Posterior vena cava (tissue), 2 donors: ENCODE measurements at regions not wholly inside any gene's neighbourhood (a gene's known extent, or its start where the extent isn't known, plus 50 kb on each side); places are given as distances from the start of the nearest gene placed in this dataset.
"Not testable (repeated sequence)": the region's sequence is repeated elsewhere in the genome, so short reads cannot be mapped to it uniquely, and the experiment has no call there.

Experiments used
- DNase-seq: peaks from one replicate; pipeline ENCODE4 v3.0.0-alpha.2; 2020; ENCODE audit warnings: low spot score
- intact Hi-C, 2 donors: fragments of 100-400 bp; cut with DNase I; formaldehyde crosslinking; loops; one replicate each; pipeline versions ENCODE4 v1.14.1 to v1.14.2; 2022 to 2023
- donor health status: DM: yes; HTN: yes; CAD: no.
- donor health status: DM: yes; HTN: yes; CAD: no.

DNA sequence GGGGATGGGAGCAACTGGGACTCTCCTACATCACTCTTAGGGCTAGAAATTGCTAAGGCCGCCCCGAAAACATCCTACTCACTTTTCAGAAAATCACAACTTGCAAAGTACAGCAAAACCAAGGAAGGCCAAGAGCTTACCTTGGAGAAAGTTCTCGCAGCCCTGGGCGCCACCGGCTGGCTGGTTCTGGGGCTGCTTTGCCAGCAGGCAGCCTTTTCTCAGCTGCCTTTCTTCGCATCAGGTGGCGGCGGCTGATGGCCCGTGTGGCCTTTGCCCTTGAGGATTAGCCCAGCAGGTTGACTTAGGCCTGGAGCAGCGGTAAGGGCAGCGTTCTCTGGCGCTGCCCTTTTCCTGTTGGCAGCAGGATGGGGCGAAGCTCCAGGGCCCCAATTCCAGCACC is 77.3 kb upstream of the THOC3 start:
- intact Hi-C loops = not testable (repeated sequence)

DNA sequence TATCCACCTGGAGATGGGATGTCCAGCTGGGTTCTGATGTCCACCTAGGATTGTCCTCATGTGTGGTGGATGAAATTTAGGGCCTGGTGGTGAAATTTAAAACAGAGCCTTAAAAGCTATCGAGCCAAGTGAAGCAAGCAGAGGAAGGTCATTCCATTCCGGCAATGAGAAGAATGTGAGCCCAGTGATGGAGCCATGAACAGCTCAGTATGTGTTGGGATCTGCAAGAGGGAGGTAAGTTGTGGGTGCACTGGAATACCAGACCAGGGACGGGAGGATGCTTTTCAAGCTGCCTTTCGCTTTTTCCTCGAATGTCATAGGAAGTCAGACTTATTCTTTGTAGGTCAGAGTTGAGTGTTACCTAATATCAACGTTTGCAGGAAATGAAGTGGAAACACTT is 80.6 kb upstream of the THOC3 start:
- intact Hi-C loops, DNase-seq: not testable (repeated sequence)

More for the DNA sequence above, 77.3 kb upstream of the THOC3 start:
- DNase-seq = not testable (repeated sequence)

DNA sequence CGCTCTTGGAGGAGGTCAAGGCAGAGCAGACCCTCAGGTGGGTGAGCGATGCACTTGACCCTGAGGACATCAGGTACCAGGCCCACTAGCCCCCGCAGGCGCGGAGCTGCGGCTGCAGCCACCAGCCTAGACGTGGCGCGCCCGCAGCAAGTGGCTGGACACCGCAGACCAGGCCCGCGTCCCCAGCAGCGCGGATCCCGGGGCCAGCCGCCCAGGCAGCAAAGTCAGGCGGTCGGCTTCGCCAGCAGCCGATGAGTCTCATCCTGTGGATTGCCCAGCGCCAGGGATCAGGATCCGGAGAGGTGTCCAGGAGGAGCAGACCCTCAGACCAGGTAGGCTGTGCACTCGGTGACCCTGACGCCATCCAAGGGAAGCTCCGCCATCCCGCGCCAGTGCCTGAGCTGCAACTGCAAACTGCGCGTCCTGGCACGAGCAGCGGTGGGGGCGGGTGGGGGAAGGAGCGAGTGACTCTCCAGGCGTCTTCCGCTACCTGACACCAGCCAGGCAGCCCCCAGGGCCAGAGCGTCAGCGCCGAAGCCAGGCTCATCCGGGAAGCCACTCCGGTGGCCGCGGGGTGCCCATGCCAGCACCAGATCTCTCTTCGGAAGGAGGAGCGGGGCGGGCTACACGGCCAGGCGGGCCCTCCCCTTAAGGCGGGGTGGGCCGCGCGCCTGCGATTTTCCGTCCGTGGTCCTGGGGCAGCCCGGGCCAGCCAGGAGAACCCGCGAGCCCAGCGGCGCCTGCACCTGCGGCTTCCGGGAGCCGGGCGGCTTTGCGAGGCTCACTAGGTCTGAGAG is 92.6 kb upstream of the THOC3 start:
- intact Hi-C loops, DNase-seq: not testable (repeated sequence)

DNA sequence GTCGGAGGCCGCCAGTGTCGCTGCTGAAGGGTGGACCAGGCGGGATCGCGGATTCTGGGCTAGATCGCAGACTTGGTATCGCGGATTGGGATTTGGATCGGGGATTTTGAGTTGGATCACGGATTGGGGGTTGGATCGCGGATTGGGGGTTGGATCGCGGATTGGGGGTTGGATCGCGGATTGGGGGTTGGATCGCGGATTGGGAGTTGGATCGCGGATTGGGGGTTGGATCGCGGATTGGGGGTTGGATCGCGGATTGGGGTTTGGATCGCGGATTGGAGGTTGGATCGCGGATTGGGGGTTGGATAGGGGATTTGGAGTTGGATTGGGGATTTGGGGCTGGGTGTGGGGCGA is 93.1 kb upstream of the THOC3 start:
- DNase-seq = peak; percentile 51
- intact Hi-C loops = not testable (repeated sequence)

GRCh38 chr5:176061660-176062059 is 93.5 kb upstream of the THOC3 start:
- intact Hi-C loops, DNase-seq: not testable (repeated sequence)

- DNase-seq, intact Hi-C loops: not testable (repeated sequence)
These were observed 98.3 kb upstream of the THOC3 start for GRCh38 chr5:176066262-176066945.

- intact Hi-C loops, DNase-seq: not testable (repeated sequence)
These were observed 99.0 kb upstream of the THOC3 start for GRCh38 chr5:176067162-176067561.

DNA sequence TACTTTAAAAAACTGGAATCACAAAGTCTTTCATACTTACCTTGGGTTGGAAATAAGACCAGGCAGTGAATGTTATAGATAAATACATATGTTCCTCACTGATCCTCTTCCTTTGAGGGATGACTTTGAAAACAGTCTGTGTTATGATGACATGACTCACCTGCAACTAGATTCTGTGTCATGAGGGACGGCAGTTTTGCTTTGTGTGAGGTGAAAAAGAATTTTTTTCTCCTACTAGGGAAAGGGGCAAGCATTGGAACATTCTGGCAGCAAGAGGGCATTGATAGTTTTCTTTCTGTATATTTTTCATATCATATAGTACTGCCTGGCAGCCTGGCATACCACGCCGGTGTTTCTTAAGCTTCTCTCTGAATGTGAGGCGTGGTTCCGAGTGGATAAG is 99.8 kb upstream of the THOC3 start:
- intact Hi-C loops = not testable (repeated sequence)
- peak; percentile 30 for DNase-seq

DNA sequence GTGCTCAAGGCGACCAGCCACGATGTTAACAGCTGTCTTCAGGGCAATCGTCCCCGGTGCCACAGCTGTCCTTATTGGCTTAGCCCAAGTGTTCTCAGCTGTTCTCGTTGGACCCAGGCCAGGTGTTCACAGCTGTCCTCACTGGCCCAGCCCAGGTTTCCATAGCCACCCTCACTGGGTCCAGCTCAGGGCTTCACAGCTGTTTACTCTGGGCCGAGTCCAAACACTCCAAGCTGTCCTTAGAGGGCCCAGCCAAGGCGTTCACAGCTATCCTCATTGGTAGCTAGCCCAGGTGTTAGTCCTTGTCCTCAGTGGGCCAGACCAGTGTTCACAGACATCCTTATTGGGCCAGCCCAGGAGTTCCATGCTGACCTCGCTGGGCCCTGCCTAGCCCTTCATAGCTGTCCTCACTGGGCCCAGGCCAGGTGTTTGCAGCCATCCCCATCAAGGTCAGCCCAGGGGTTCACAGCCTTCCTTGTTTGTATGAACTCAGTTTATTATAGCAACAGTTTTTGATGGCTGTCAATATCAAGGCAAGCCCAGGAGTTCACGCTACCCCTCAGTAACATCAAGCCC is 106.0 kb upstream of the THOC3 start:
- intact Hi-C loops = not testable (repeated sequence)
- DNase-seq = peak; percentile 57

DNA sequence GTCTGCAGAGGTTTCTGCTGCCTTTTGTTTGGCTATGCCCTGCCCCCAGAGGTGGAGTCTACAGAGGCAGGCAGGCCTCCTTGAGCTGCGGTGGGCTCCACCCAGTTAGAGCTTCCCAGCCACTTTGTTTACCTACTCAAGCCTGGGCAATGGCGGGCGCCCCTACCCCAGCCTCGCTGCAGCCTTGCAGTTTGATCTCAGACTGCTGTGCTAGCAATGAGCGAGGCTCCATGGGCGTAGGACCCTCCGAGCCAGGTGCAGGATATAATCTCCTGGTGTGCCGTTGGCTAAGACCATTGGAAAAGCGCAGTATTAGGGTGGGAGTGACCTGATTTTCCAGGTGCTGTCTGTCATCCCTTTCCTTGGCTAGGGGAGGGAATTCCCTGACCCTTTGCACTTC is 115.6 kb upstream of the THOC3 start:
- DNase-seq, intact Hi-C loops: not testable (repeated sequence)

DNA sequence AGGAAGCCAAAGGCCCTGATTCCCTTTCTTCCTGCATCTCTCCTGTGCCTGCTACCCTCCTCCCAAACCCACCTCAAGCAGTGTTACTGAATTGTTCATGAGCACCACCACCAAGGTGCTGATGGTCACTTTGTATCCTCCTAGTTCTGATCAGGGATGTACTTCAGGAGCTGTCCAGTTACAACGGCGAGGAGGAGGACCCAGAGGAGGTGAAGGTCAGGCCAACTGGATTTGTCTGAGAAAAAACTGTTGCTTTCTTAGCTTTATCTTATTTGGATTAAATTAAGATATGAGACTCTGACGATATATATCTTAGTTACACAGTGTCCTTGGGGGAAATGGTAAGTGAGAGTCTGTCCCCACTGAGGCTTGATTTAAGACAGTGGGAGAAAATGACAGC is 135.0 kb upstream of the THOC3 start:
- DNase-seq, intact Hi-C loops: not testable (repeated sequence)

DNA sequence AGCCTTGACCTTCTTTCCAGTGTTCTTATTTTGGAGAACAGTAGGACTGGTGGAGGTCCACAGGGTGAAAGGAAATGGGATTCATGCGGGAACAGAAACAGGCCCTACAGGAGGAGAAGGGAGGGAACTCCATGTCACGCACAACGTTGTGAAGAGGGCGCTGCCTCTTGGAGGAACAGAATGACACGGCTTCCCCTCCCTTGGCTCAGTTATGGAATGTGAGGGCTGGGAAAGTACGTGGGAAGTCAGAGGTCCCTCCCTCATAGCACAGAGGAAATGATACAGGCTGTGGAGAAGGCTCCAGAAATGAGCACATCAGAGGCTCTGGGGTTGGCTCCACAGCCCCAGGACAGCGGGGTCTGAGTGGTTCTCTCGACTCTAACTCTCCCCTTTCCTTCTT is 125.3 kb upstream of the SIMC1 start:
- DNase-seq, intact Hi-C loops: not testable (repeated sequence)

DNA sequence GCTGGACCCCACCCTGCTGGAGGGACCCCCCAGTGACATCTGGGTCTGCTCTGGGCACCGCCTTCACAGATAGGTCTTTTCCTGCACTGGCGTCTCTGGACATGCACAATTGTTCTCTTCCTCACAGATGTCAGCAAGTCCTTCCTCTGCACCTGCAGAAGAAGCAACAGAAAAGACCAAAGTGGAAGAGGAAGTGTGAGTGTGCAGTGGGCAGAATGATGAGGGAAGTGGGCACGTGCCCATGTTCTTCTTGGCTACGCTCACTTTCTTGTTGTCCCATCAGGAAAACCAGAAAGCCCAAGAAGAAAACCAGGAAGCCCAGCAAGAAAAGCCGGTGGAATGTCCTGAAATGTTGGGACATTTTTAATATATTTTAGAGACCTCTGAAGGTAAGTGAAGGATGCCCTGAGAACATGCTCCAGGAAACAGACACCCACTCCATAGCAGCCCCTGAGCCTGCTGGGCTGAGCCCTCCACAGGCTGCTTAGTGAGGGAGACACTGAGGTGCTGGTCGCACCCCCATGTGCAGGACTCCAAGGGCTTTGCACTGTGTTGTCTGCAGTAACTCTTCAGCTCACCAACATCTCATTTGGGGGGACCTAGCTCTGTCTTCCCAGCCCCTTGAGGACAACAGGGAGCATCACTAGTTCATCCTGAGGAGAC is 124.4 kb upstream of the SIMC1 start:
- intact Hi-C loops = not testable (repeated sequence)

GRCh38 chr5:176114825-176115224 is 123.4 kb upstream of the SIMC1 start:
- intact Hi-C loops, DNase-seq: not testable (repeated sequence)

More for the DNA sequence above, 124.4 kb upstream of the SIMC1 start:
- not testable (repeated sequence) for DNase-seq

DNA sequence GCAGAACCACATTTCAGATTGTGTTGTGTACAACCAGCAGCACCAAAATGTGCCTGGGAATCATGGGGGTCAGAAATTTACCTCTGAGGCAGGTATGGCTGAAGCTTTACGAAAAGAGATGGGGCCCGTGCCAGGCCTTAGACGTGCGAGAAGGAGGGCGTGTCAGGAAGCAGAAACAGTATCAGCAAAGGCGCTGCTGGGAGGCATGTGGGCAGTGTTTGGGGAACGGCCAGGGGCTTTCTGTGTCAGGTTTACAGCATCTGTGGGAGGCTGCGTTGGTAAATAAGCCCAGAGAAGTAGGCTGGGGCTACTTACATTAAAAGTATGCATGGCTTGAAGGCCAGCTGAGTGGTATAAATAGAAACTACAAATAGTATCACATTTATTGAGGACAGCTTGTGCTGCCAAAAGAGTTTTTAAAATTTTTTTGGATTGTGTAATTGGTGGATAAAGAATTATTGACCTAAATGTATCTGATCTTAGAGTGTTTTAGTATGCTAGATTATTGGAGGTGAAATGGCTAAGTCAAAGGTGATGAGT is 120.5 kb upstream of the SIMC1 start:
- intact Hi-C loops, DNase-seq: not testable (repeated sequence)

- intact Hi-C loops, DNase-seq: not testable (repeated sequence)
These were observed 115.9 kb upstream of the SIMC1 start for GRCh38 chr5:176122361-176122760.

DNA sequence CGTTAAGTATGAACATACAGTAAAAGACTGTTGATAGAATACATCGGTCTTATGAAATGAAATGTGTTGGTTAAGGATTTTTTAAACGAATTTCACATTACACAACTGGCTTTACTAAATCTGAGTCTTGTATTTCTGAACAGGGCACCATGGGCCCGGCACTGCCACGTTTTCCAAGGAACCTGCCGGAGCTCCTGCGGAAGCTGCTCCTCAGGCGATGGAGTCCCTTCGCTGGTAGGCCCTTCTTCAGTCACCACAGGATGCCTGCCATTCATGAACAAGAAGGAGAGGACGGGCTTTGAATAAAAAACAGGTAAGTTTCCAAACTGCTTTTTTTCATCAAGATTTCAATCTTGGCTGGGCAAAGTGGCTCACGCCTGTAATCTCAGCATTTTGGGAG is 114.1 kb upstream of the SIMC1 start:
- DNase-seq, intact Hi-C loops: not testable (repeated sequence)

GRCh38 chr5:176131771-176132170 is 106.5 kb upstream of the SIMC1 start:
- intact Hi-C loops = no loop called here
- DNase-seq = no peak

- intact Hi-C loops = no loop called here
- DNase-seq = no peak
These were observed 105.5 kb upstream of the SIMC1 start for GRCh38 chr5:176132471-176133288.
